NCI-H2107 treated with DMSO at 0.1 percent for 48 hours (cell line): ENCODE measurements at regions not wholly inside any gene's neighbourhood (a gene's known extent, or its start where the extent isn't known, plus 50 kb on each side); places are given as distances from the start of the nearest gene placed in this dataset.

Source experiments
- DNase-seq: peaks from one replicate; lab custom pipeline; 2025; ENCODE audit not compliant: unreplicated experiment; lab: John Stamatoyannopoulos, UW

- no peak for DNase-seq
Observed at GRCh38 chr7:46357851-46358250, 436.8 kb upstream of the IGFBP3 start.

GRCh38 chr7:46357290-46357689, 436.2 kb upstream of the IGFBP3 start:
- DNase-seq: no peak

DNA sequence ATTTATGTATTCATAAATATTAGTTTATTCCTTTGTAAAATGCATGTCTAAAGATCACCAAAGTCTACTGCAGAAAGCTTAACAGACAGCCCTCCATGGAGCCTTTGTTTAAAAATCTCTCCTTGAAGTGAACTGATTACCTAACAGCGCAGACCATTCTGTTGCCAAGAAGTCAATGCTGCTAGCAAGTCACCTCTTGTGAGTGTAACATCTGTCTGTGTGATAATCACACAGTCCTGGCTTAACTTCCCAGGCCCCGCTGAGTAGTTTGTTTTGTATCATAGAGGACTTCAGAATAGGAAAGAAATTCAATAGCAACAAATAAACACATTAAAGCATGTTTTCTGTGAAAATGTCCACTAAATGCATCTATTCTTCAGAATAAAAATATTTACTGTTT, 435.3 kb upstream of the IGFBP3 start:
- DNase-seq: no peak

- no peak for DNase-seq
Observed at GRCh38 chr7:46355331-46355730, 434.3 kb upstream of the IGFBP3 start.

DNA sequence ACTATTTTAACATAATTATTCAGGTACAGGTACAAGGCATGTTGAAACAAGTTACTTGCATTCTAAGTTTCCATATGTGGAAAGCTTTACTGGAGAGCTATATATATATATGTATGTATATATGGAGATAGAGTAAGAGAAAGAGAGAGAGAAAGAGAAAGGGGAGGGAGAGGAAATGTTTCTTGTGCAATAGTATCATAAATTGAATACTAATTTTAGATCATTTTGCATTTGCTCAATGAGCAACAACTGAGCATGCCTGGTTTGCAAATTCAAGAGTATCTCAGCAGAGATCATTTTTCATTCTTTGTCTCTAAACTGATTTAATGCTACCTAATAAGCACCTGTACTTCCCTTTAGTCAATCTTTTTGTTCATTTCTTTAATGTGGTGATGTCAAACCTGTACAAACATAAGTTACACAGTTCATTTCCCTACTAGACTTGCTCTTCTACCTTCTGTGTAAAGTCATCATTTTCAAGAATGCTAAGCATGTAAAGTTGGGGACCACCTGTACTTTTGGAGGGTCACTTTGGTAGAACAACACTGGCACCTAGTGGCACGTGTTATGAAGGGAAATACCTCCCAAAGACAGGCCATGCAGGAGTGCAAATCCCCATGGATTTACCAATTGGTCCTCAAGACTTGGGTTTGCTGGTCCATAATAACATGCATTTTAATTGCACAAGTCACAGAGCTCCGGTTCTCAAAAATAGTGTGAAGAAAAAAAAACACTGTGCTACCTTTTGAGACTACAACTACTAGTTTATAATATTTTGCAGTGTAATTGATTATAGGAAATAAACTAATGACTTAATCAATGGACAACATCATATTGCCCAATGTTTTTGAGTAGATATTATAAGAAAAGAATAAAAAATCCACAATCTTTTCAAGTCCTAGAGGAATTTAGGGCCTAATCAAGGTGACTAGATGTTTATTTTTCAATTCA, 431.2 kb upstream of the IGFBP3 start:
- DNase-seq: no peak

GRCh38 chr7:46349490-46349889, 428.4 kb upstream of the IGFBP3 start:
- DNase-seq: no peak

- DNase-seq: no peak
Observed at GRCh38 chr7:46344533-46344932, 423.5 kb upstream of the IGFBP3 start.

DNA sequence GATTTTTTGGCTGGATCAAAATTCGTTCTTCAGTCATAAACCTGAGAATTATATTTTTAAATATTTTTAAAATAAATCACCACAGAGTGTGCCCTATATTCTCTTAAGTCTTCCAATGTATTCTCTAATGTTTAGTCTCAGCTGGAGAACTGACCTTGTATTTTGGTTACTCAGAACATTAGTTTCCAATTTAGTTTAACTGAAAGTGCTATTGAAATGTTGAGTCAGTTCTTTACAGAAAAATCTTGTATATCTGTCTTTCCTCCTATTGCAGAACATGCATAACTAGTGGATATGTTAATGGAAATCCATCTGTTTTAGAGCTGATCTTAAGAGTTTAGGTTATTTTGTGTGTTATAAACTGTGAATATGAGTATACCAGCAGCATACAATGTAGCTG, 422.7 kb upstream of the IGFBP3 start:
- no peak for DNase-seq

GRCh38 chr7:46322937-46323336, 401.9 kb upstream of the IGFBP3 start:
- no peak for DNase-seq

DNA sequence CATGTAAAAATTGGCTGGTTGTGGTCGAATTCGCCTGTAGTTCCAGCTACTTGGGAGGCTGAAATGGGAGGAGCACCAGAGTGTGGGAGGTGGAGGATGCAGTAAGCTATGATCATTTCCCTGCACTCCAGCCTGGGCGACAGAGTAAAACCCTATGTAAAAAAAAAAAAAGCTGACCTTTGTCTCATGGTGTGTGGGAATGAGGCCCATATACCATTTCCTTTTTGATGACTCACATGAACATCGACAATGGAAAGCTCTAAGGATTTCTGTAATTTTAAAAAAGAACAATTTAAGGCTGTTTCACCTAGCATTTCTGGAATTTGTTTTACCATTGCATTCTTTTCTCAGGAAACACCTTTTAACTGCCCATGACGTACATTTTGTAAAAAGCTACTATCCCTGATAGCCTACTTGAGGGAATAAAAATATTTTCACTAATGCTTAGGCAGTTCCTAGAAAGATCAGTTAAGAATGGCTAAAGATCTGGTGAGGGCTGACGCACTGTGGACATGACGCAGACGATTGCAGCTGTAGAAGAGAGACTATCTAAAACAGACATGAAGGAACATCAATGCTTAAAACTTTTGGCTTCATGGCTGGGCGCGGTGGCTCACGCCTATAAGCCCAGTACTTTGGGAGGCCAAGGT, 400.6 kb upstream of the IGFBP3 start:
- DNase-seq: no peak

GRCh38 chr7:46320956-46321355, 399.9 kb upstream of the IGFBP3 start:
- DNase-seq: no peak

- DNase-seq: no peak
Observed at GRCh38 chr7:46319841-46320240, 398.8 kb upstream of the IGFBP3 start.

DNA sequence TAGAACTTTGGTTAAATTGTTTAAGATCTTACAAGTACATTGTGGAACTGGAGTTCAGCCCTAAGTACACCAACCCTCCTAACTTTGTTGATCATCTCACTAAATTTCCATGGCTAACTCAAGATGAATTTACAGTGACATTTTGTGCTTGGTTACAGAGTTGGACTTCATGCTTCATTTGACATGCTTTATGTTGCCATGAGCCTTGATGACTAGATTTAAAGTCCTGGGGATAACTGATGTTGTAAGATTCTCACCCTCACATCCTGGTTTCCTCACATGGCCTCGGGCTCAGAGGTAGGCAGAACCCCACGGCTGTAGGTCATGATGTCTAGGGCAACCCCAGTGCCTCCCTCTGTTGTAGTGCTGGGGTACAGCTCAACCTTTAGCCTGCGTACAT, 397.2 kb upstream of the IGFBP3 start:
- no peak for DNase-seq

DNA sequence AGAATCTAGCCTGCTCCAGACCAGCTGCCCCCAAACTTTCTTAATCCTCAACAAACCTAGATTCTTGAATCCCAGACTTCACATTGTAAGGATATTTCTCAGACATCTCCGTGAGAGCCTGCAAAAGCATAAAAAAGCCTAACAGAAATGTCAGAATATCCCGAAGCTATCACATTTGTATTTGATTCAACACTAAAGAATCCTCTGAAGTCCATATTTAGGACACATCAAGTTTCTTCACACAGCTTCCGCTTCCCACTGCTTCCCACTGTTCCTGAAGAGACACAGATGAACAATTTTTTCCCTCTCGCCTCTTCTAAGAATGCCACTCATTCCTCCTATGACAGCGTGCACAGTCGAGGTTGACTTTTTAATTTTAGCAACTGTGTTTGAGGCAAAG, 396.2 kb upstream of the IGFBP3 start:
- DNase-seq: no peak

GRCh38 chr7:46315891-46316290, 394.8 kb upstream of the IGFBP3 start:
- no peak for DNase-seq

DNA sequence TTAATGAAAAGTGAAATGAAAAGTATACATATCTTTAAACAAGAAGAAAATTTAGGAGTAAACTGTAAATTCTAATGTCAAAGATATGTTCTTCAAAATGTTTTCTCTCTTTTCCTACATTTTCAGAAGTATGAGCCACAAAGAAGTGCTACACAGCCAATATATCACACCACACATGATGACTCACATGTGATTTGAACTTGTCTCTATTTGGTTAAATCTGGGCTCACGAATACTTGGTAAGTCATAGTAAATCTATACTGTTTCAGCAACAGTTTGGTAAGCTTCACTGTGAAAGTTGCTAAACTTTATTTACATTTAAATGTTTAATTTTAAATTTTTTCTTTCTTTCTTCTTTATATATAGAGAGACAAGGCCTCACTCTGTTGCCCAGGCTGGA, 380.6 kb upstream of the IGFBP3 start:
- DNase-seq: no peak

DNA sequence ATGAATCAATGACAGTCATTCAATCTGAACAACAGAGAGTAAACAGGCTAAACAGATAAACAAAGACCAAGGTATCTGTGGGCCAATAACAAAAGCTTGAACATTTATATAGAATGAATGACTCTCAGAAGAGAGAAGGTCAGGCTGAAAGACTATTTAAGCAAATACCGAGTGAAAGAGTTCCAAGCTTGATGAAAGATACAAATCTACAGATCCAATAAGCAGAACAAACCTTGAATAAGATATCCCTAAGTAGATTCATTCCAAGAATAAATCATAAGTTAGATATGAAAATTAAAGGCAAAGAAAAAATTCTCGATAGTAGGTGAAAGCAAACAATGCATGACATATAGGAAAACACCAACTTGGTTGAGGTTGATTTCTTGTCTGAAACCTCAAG, 376.4 kb upstream of the IGFBP3 start:
- no peak for DNase-seq

DNA sequence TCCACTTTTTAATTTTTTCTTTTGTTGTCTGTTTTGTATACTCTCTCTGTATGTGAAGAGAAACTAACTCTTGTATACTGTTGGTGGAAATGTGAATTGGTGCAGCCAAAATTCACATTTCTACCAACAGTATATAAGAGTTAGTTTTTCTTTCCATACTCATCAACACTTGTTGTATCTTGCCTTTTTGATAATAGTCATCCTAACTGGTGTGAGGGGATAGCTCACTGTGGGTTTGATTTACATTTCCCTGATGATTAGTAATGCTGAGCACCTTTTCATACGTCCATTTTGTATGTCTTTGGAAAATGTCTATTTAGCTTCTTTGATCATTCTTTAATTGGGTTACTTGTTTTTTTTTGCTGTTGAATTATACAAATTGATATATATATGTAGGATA, 375.5 kb upstream of the IGFBP3 start:
- DNase-seq: no peak

DNA sequence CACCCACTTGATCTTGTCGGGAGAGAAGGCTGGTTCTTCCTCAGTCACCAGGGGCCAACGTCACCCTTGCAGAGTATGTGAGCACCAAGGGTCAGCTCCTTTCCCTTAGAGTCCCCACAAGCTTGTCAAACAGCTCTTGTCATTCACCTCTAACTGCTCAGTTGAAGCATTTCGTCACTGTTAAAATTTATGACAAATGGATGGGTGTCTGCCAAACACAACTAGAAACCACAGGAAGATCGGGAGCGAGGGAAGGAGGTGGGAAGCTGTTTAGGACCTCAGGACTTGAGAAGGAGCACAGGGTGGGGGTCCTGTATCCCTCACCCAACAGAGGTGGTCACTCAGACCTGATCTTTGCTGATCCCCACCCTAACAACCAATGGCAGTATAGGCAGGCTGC, 373.3 kb upstream of the IGFBP3 start:
- DNase-seq: no peak

DNA sequence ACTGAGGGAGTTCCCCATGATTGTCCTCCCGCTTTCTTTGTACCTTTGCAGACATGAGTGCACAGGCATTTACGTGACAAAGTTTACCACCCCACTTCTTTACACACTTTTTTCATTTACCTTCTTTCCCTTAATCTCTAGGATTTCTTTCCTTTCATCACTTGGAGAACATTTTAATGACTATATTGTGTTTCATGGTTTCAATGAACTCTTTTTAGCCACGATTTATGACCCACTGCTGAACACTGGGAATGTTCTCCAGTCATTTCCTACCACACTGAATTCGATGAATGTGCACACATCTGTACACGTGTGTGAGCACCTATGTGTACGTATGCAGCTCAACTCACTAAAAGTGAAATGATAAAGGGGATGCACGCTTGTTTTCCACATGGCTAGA, 371.7 kb upstream of the IGFBP3 start:
- DNase-seq: no peak

GRCh38 chr7:46291601-46292150, 370.6 kb upstream of the IGFBP3 start:
- DNase-seq: no peak

DNA sequence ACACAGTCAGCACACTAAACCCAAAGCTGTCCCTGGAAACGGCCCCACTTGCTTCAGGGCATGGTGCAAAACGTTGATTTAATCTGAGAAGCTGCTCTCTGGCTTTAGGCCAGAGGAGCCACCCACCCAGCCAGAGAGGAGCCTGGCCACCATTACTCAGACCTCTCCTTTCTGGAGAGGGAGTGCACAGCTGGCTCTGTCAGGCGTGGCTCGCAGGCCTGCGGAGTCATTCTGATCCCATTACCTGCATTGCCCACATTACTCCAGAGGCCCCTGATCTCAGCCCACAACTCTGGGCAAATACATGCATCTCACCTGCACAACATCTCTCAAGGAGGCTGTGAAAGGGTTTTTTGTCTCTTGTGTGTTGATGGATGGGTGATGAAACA, 370.0 kb upstream of the IGFBP3 start:
- DNase-seq: no peak
